Right ventricle myocardium inferior (tissue), 1 donor: ENCODE measurements at regions not wholly inside any gene's neighbourhood (a gene's known extent, or its start where the extent isn't known, plus 50 kb on each side); places are given as distances from the start of the nearest gene placed in this dataset.

Experiments used
- ATAC-seq: fragments of 200-7000 bp; cut with Tn5 transposase; one replicate; pipeline ENCODE4 v1.9.1; 2020; ENCODE audit warnings: mild to moderate bottlenecking, moderate library complexity
- DNase-seq: peaks from one replicate; pipeline ENCODE4 v3.0.0; 2021; ENCODE audit errors: missing footprints
- intact Hi-C: fragments of 100-400 bp; cut with DNase I; formaldehyde crosslinking; loops from one replicate; pipeline ENCODE4 v1.11.0; 2022
- donor health status: DM: no; HTN: yes; CAD: no; lungs with severe emphysema.

GRCh38 chr10:123463181-123463580 is 203.0 kb upstream of the GPR26 start:
- intact Hi-C loops: no loop called here
- DNase-seq (no peak), ATAC-seq (no peak)

- intact Hi-C loops: no loop called here
- no peak for ATAC-seq
These were observed 202.5 kb upstream of the GPR26 start for GRCh38 chr10:123463698-123464097.

DNA sequence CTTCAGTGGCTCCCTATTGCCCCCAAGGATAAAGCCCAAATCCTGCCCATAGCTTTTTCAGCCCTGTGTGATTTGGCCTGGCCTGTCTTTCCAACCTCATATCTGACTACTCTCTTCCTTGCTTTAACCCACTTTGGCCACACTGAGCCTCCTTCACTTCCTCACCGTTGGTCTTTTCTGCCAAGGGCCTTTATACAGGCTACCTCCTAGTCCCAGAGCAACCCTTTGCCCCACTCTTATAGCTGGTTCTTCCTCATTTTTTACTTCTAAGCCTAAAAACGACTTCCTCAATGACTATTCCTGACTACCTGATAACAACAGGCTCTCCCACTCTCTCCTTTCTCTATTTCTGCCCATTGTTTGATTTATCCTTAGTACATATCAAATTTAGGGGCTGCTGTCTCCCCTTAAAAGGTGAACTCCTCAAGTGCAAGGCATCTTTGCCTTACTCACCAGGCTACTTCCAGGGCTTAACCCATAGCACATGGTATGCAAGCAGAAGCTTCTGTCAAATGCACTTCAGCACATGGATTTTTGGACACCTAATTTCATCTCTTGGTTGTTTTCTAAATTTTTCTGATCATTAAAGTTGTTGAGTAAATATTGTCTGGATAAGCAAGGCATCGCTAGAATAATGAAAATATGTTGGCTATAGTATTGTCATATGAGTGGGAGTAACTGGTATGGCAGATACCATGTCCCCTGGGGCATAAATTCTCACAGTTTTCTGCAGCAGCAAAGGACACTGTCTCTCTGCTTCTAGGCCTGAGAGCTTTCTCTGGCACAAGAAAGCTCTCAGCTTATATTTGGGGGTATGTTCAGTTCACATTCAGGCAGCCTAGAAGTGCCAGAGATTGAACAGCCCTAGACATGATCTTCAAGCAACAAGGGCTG is 201.5 kb upstream of the GPR26 start:
- intact Hi-C loops: no loop called here
- DNase-seq: no peak
- ATAC-seq: no peak

More at GRCh38 chr10:123463698-123464097, 202.5 kb upstream of the GPR26 start:
- DNase-seq: no peak

- DNase-seq: no peak
- no peak for ATAC-seq
- intact Hi-C loops: no loop called here
These were observed 195.7 kb upstream of the GPR26 start for GRCh38 chr10:123470336-123470921.

DNA sequence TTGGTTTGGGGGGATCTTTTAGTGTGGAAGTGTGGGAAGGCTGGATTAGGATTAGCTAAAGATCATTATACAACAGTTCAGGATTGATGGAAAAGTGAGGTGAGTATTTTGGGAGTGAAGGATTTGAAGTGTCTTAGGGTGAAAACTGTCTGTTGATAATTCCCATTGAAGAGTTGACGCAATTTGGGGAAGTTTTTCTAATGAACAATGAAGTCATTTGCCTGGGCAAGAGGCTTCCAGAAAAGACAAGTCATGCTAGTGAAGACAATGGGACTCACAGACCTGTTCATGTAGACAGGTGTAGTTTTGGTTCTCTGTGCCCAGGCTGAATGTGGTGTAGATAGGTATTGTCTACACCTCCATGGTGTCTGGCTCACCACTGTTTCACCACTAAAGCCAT is 194.3 kb upstream of the GPR26 start:
- intact Hi-C loops: no loop called here
- DNase-seq (no peak), ATAC-seq (no peak)

DNA sequence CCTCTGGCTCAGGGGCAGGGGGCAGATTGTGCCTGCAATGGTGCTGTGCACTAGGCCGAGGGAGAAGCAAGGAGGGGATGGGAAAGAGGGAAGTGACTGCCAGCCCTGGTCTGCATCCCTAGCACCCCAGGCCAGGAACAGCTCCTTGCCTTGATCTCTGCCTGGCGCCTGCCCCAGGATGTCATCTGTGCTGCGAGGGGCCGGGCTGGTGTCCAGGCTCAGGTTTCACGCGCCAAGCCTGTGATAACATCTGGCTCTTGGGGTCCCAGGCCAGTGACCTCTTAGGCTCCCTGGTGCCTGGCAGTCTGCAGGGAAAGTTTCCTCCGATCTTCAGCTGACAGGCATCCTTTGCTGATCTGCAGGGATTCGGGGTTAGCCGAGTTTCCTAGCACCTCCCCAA is 193.5 kb upstream of the GPR26 start:
- ATAC-seq (no peak), DNase-seq (no peak)
- intact Hi-C loops: no loop called here

GRCh38 chr10:123474700-123475099 is 191.5 kb upstream of the GPR26 start:
- DNase-seq: no peak
- no peak for ATAC-seq
- intact Hi-C loops: no loop called here

DNA sequence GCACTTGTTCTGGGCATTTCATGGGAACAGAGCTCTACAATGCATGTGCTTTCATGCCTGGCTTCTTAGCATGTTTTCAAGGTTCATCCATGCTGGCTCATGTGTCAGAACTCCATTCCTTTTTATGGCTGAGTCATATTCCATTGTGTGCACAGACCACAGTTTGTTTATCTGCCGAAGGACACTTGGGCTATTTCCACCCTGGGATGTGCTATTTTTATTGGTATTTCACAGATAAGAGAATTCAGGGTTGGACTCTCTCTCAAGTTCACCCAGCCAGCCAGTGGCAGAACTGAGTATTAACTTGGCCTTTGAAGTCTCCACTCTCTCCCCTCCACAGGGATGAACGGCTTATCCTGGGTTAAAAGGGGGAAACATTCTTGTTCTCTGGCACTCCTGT is 190.7 kb upstream of the GPR26 start:
- intact Hi-C loops: no loop called here
- ATAC-seq (no peak), DNase-seq (no peak)

DNA sequence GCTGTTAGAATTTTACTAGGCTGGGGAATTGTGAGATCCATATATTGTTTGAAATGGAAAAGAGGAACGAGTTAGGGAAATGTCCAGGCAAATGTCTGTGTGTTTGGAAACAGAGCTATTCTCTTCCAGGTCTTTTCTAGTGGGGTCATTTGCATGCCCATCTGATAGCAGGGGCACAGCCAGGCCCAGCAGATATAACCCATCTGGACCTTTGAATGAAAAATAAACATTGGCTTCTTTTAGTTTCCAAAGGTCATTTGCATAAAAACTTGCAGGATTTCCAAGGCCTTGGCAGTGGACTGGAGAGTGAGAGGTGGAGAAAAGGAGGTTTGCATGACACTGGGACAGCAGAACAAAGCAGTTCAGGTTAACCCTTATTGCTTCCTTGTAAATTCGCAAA is 188.0 kb upstream of the GPR26 start:
- intact Hi-C loops: no loop called here
- no peak for ATAC-seq

GRCh38 chr10:123479640-123480039 is 186.5 kb upstream of the GPR26 start:
- intact Hi-C loops: no loop called here
- ATAC-seq (no peak), DNase-seq (no peak)

More for the DNA sequence above, 188.0 kb upstream of the GPR26 start:
- no peak for DNase-seq

DNA sequence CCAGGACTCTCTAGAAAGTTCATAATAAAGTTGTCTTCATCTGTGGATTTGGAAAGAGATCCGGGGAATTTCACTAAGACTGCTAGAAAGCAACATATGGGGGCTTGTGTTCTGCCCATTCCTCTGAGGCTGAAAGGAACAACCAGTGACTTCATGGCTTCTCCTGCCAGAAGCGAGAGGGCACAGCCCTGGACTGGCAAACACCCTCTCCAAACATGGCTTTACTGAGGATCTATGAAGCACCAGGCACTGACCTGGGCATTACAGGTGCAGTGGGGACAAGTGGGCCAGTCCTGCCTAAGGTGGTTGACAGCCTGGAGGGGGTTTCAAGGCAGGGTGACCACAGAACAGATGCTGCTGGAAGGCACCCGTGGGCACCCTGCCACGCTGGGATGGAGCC is 185.8 kb upstream of the GPR26 start:
- intact Hi-C loops: no loop called here

GRCh38 chr10:123480845-123481244 is 185.3 kb upstream of the GPR26 start:
- intact Hi-C loops: no loop called here
- no peak for DNase-seq
- ATAC-seq: no peak

More for the DNA sequence above, 185.8 kb upstream of the GPR26 start:
- ATAC-seq (no peak), DNase-seq (no peak)

DNA sequence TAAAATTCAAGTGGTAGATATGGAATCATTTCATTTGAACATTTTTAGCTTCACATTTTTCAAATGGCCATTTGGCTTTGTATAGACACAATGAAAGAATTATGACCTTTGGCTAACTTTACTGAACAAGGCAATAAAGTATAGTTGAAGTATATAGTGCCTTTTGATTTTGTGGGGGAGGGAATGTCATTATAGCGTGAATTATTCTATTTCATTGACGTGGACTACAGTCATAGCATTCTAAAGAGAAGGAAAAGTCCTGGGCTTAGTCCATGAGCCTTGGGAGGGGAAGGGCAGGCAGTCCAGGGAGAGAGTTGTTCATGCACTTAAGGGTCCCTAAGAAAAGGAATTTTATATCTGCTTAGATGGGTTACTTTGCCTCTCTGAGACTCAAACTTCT is 181.4 kb upstream of the GPR26 start:
- intact Hi-C loops: no loop called here
- ATAC-seq: no peak
- no peak for DNase-seq

- intact Hi-C loops: no loop called here
- no peak for ATAC-seq
These were observed 180.7 kb upstream of the GPR26 start for GRCh38 chr10:123485341-123485960.

DNA sequence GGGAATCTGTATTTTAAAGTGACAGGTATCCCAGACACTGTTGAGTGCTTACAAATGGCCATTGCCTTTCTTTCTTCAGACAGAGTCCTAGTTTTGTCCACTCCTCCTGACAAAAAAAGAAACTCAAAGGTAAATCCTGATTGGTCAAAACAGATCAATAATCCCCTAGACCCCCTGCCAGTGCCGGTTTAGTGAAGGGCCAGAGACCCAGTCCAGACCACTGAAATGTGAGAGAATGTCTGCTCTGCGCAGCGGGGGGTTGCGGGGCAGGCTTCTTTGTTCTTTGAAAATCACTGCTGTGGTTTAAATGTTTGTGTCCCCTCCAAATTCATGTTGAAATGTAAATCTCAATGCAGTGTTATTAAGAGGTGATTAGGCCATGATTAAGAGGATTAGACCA is 177.7 kb upstream of the GPR26 start:
- no peak for DNase-seq
- no peak for ATAC-seq
- intact Hi-C loops: no loop called here

More at GRCh38 chr10:123485341-123485960, 180.7 kb upstream of the GPR26 start:
- no peak for DNase-seq

- intact Hi-C loops: no loop called here
- ATAC-seq (no peak), DNase-seq (no peak)
These were observed 174.8 kb upstream of the GPR26 start for GRCh38 chr10:123491364-123491763.

DNA sequence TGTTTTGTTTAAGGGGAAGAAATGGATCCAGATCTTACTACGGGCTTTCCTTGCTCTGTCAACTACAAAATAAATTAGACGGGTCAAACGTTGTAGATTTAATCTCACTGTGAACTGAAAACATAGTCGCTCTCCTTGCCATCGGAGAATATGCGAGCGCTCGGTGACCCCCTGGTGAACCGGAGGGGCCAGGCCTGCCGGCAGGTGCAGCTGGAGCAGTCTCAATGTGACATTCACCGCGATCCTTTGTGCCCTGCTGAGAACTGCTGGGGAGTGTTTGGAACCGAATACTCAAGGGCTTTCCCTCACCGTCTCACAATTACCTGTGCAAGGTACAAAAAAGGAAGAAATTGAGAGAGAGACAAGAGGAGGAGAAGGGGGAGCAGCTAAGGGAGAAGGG is 174.1 kb upstream of the GPR26 start:
- ATAC-seq (no peak), DNase-seq (no peak)
- intact Hi-C loops: no loop called here

DNA sequence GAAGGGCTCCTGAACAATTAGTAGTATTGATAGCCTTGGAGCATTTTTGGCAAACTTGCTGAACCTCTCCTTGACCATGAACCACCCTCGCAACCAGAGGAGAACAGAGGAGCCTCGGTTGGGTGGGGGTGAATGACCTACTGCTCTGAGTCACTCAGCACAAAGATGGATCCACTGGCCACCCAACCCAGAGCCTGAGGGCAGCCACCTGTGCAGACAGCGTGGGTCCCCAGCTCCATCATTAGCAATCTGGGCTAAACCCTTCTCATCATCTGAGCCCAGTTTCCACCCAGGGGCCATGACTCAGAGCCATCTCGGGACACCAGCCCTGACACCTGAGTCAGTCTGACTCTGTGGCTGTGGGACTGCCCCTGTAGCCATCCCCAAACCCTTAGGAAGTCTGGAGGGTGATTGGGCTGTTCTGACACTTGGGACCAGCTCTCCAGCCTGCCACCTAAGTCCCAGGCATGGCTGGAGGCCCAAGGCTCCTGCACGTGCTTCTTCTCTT is 171.8 kb upstream of the GPR26 start:
- ATAC-seq (no peak), DNase-seq (no peak)
- intact Hi-C loops: no loop called here

- intact Hi-C loops: no loop called here
- DNase-seq: no peak
- ATAC-seq: no peak
These were observed 169.8 kb upstream of the GPR26 start for GRCh38 chr10:123496375-123496774.
